Peyer's patch (tissue), 4 donors: ENCODE measurements at regions not wholly inside any gene's neighbourhood (a gene's known extent, or its start where the extent isn't known, plus 50 kb on each side); places are given as distances from the start of the nearest gene placed in this dataset.

Source experiments
- DNase-seq, 3 donors: peaks; one replicate each; pipeline ENCODE4 v3.0.0-alpha.2; 2017 to 2019
- H3K27ac ChIP-seq, 4 donors: fragments of 200-600 bp; sonication (generic); one replicate each; pipeline ENCODE4 v1.5.1; 2016 to 2019
- H3K27me3 ChIP-seq, 2 donors: fragments of 200-600 bp; sonication (generic); one replicate each; pipeline ENCODE4 v1.5.1; 2019
- H3K36me3 ChIP-seq, 3 donors: fragments of 200-600 bp; sonication (generic); one replicate each; pipeline ENCODE4 v1.5.1; 2016 to 2019
- H3K4me1 ChIP-seq, 4 donors: fragments of 200-600 bp; sonication (generic); one replicate each; pipeline ENCODE4 v1.5.1; 2016 to 2019
- H3K4me3 ChIP-seq, 4 donors: fragments of 200-600 bp; sonication (generic); 1 replicate in 3 of 4; 2 replicates in 1 of 4; pipeline ENCODE4 v1.5.1; 2016 to 2019; ENCODE audit warnings: mild to moderate bottlenecking in 1 of 4
- H3K9me3 ChIP-seq, 4 donors: fragments of 200-600 bp; sonication (generic); one replicate each; pipeline ENCODE4 v1.5.1; 2016 to 2019; ENCODE audit warnings: mild to moderate bottlenecking in 1 of 4
- POLR2A ChIP-seq, 2 donors: fragments of 450-650 bp; IDR thresholded peaks; one replicate each; pipeline ENCODE4 v1.5.1; 2017; ENCODE audit warnings: antibody characterized with exemption in 2 of 2, mild to moderate bottlenecking in 2 of 2, moderate library complexity in 2 of 2
- TF ChIP-seq, protein P1 (sequence below), 6 experiments: fragments of 450-650 bp in 4 of 6; fragments of 200-600 bp in 2 of 6; sonication (generic) in 1 of 6; IDR thresholded peaks; one replicate each; pipeline ENCODE4 v1.5.1; 2017 to 2019; ENCODE audit warnings: antibody characterized with exemption in 6 of 6, mild to moderate bottlenecking in 3 of 6, moderate library complexity in 1 of 6

DNA sequence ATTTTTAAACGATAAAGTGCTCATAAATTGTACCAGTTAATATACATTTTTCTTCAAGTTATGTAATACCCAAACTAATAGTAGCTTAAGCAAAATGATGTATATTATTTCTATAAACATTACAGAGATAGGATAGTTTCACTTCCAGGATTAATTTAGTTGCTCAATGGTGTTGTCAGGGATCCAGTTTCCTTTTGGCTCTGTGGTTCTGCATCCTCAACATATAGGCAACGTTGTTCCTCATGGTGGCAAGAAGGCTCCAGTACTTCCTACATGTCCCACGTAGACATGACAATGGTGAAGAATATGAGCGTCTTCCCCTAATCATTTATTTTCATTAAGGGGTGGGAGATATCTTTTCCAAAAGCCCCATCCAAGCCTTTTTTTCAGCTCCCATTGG lies 60.7 kb upstream of the DCD start:
- DNase-seq = no peak
- Histone ChIP-seq H3K36me3 (no peaks in the 10 kb centered on the region), H3K9me3 (no peaks in the 10 kb centered on the region), H3K27me3 (no peaks in the 10 kb centered on the region), H3K4me3 (no peak overlapping the region), H3K27ac (no peak overlapping the region), H3K4me1 (no peaks in the 10 kb centered on the region)
- TF ChIP-seq POLR2A (IDR thresholded peaks at IDR 0.05) = no peak
- TF ChIP-seq, protein P1, sequence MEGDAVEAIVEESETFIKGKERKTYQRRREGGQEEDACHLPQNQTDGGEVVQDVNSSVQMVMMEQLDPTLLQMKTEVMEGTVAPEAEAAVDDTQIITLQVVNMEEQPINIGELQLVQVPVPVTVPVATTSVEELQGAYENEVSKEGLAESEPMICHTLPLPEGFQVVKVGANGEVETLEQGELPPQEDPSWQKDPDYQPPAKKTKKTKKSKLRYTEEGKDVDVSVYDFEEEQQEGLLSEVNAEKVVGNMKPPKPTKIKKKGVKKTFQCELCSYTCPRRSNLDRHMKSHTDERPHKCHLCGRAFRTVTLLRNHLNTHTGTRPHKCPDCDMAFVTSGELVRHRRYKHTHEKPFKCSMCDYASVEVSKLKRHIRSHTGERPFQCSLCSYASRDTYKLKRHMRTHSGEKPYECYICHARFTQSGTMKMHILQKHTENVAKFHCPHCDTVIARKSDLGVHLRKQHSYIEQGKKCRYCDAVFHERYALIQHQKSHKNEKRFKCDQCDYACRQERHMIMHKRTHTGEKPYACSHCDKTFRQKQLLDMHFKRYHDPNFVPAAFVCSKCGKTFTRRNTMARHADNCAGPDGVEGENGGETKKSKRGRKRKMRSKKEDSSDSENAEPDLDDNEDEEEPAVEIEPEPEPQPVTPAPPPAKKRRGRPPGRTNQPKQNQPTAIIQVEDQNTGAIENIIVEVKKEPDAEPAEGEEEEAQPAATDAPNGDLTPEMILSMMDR (IDR thresholded peaks at IDR 0.05) = no peak

GRCh38 chr12:54704202-54704601 lies 56.0 kb upstream of the DCD start:
- H3K9me3 ChIP-seq = no peaks in the 10 kb centered on the region
- H3K4me1 ChIP-seq = no peaks in the 10 kb centered on the region
- no peak for DNase-seq
- H3K27me3 ChIP-seq = no peaks in the 10 kb centered on the region
- no peak for TF ChIP-seq POLR2A (IDR thresholded peaks at IDR 0.05)
- TF ChIP-seq, protein P1 (IDR thresholded peaks at IDR 0.05) = no peak
- no peak overlapping the region for H3K4me3 ChIP-seq
- no peak overlapping the region for H3K27ac ChIP-seq
- no peaks in the 10 kb centered on the region for H3K36me3 ChIP-seq

GRCh38 chr12:54701940-54702592 lies 53.9 kb upstream of the DCD start:
- DNase-seq = no peak
- H3K9me3 ChIP-seq = no peaks in the 10 kb centered on the region
- H3K4me3 ChIP-seq = no peak overlapping the region
- no peaks in the 10 kb centered on the region for H3K36me3 ChIP-seq
- no peak overlapping the region for H3K27ac ChIP-seq
- H3K27me3 ChIP-seq = no peaks in the 10 kb centered on the region
- TF ChIP-seq, protein P1 (IDR thresholded peaks at IDR 0.05) = peak in 5 of 6 experiments; percentile 32 to 64 (median 60)
- TF ChIP-seq POLR2A (IDR thresholded peaks at IDR 0.05) = no peak
- no peaks in the 10 kb centered on the region for H3K4me1 ChIP-seq

GRCh38 chr12:54700849-54701248 lies 52.7 kb upstream of the DCD start:
- DNase-seq = no peak
- no peaks in the 10 kb centered on the region for H3K9me3 ChIP-seq
- TF ChIP-seq, protein P1 (IDR thresholded peaks at IDR 0.05) = no peak
- TF ChIP-seq POLR2A (IDR thresholded peaks at IDR 0.05) = no peak
- H3K36me3 ChIP-seq = no peaks in the 10 kb centered on the region
- no peak overlapping the region for H3K27ac ChIP-seq
- no peaks in the 10 kb centered on the region for H3K27me3 ChIP-seq
- H3K4me3 ChIP-seq = no peak overlapping the region
- no peaks in the 10 kb centered on the region for H3K4me1 ChIP-seq

- DNase-seq = no peak
- Histone ChIP-seq H3K4me3 (no peak overlapping the region), H3K4me1 (no peaks in the 10 kb centered on the region), H3K27me3 (no peaks in the 10 kb centered on the region), H3K27ac (no peak overlapping the region), H3K36me3 (no peaks in the 10 kb centered on the region), H3K9me3 (no peaks in the 10 kb centered on the region)
- TF ChIP-seq POLR2A (IDR thresholded peaks at IDR 0.05) = no peak
- TF ChIP-seq, protein P1 (IDR thresholded peaks at IDR 0.05) = no peak
Observed at GRCh38 chr12:54700301-54700700, 52.1 kb upstream of the DCD start.
